ENCODE measurements at regions not wholly inside any gene's neighbourhood (a gene's known extent, or its start where the extent isn't known, plus 50 kb on each side); places are given as distances from the start of the nearest gene placed in this dataset.

- TF ChIP-seq, protein P1, sequence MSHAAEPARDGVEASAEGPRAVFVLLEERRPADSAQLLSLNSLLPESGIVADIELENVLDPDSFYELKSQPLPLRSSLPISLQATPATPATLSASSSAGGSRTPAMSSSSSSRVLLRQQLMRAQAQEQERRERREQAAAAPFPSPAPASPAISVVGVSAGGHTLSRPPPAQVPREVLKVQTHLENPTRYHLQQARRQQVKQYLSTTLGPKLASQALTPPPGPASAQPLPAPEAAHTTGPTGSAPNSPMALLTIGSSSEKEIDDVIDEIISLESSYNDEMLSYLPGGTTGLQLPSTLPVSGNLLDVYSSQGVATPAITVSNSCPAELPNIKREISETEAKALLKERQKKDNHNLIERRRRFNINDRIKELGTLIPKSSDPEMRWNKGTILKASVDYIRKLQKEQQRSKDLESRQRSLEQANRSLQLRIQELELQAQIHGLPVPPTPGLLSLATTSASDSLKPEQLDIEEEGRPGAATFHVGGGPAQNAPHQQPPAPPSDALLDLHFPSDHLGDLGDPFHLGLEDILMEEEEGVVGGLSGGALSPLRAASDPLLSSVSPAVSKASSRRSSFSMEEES (CRISPR knock-in tag; IDR thresholded peaks at IDR 0.05) = no peak
- TF ChIP-seq C11orf30 (IDR thresholded peaks at IDR 0.05; ENCODE audit: low read depth) (no peak), CREBBP (IDR thresholded peaks at IDR 0.05; ENCODE audit: low read depth, low read length) (no peak), MEIS2 (IDR thresholded peaks at IDR 0.05; ENCODE audit: partially characterized antibody) (peak; percentile 19), SMARCA5 (IDR thresholded peaks at IDR 0.05) (peak; percentile 76; the same call in 1 of the 2 replicates), KLF13 (tag; IDR thresholded peaks at IDR 0.05; ENCODE audit: borderline replicate concordance, low read depth) (peak; percentile 83; the same call in 1 of the 2 replicates), RCOR1 (IDR thresholded peaks at IDR 0.05; ENCODE audit: borderline replicate concordance in 1 of 2, low read depth in 2 of 2, low read length in 2 of 2) (peak in 1 of 2 experiments; percentile 25; a peak in 1 of 4 replicates), NFIC (IDR thresholded peaks at IDR 0.05) (peak; percentile 97), XRCC4 (IDR thresholded peaks at IDR 0.05; ENCODE audit: extremely low read depth, insufficient read depth, insufficient read length) (no peak), TAL1 (IDR thresholded peaks at IDR 0.05) (no peak), HLTF (IDR thresholded peaks at IDR 0.05) (no peak), HDAC3 (IDR thresholded peaks at IDR 0.05; ENCODE audit: borderline replicate concordance, partially characterized antibody) (no peak), SAFB2 (IDR thresholded peaks at IDR 0.05; ENCODE audit: borderline replicate concordance, low read depth, low read length, severe bottlenecking) (no peak), U2AF2 (optimal IDR thresholded peaks at IDR 0.05; ENCODE audit: low read depth, low read length) (no peak), ZNF644 (tag; IDR thresholded peaks at IDR 0.05; ENCODE audit: low read depth) (no peak), KDM1A (IDR thresholded peaks at IDR 0.05) (peak in 1 of 2 experiments; percentile 24; a peak in 1 of 4 replicates), ZFP36 (IDR thresholded peaks at IDR 0.05; ENCODE audit: low read depth, low read length, partially characterized antibody) (peak; percentile 96), ZC3H8 (IDR thresholded peaks at IDR 0.05) (no peak), ELF2 (CRISPR knock-in tag; IDR thresholded peaks at IDR 0.05) (no peak), HCFC1 (IDR thresholded peaks at IDR 0.05; ENCODE audit: low read depth, low read length) (no peak), E2F1 (CRISPR knock-in tag; IDR thresholded peaks at IDR 0.05) (no peak), ZBTB1 (CRISPR knock-in tag; IDR thresholded peaks at IDR 0.05; ENCODE audit: borderline replicate concordance, low read depth) (no peak)
Measured at GRCh38 chr17:31699281-31699680, 159.8 kb downstream of the COPRS start (continued).
